Activated CD4-positive, alpha-beta T cell treated with anti-CD3 and anti-CD28 coated beads, Interleukin-2, Interleukin-6, amounts not matched to agents 100 ng/mL and 50 ng/mL, durations not matched to agents 16 hours and 8 hours (primary cell): ENCODE measurements at regions not wholly inside any gene's neighbourhood (a gene's known extent, or its start where the extent isn't known, plus 50 kb on each side); places are given as distances from the start of the nearest gene placed in this dataset.

Experiments used
- DNase-seq: peaks from one replicate; pipeline ENCODE4 v3.0.0-alpha.2; 2020

- DNase-seq = no peak
Measured at GRCh38 chr2:18373664-18374063, 186.8 kb downstream of the RDH14 start.

- no peak for DNase-seq
Measured at GRCh38 chr2:18373081-18373480, 187.4 kb downstream of the RDH14 start.

GRCh38 chr2:18372641-18373040 lies 187.8 kb downstream of the RDH14 start:
- DNase-seq = no peak

- DNase-seq = no peak
Measured at GRCh38 chr2:18369760-18370159, 190.7 kb downstream of the RDH14 start.

- DNase-seq = no peak
Measured at GRCh38 chr2:18368008-18368407, 192.4 kb downstream of the RDH14 start.

- no peak for DNase-seq
Measured at GRCh38 chr2:18365342-18365741, 195.1 kb downstream of the RDH14 start.

GRCh38 chr2:18363348-18363747 lies 197.1 kb downstream of the RDH14 start:
- DNase-seq = no peak

- DNase-seq = no peak
Measured at GRCh38 chr2:18362696-18363095, 197.8 kb downstream of the RDH14 start.

GRCh38 chr2:18357537-18357936 lies 202.9 kb downstream of the RDH14 start:
- no peak for DNase-seq

GRCh38 chr2:18356676-18357075 lies 203.8 kb downstream of the RDH14 start:
- no peak for DNase-seq

GRCh38 chr2:18349421-18349820 lies 211.0 kb downstream of the RDH14 start:
- DNase-seq = no peak

GRCh38 chr2:18346874-18347273 lies 213.6 kb downstream of the RDH14 start:
- no peak for DNase-seq

GRCh38 chr2:18346344-18346743 lies 214.1 kb downstream of the RDH14 start:
- DNase-seq = no peak

GRCh38 chr2:18345848-18346247 lies 214.6 kb downstream of the RDH14 start:
- no peak for DNase-seq

GRCh38 chr2:18342901-18343300 lies 217.6 kb downstream of the RDH14 start:
- DNase-seq = no peak

GRCh38 chr2:18339326-18339725 lies 221.1 kb downstream of the RDH14 start:
- no peak for DNase-seq

- no peak for DNase-seq
Measured at GRCh38 chr2:18336975-18337374, 223.5 kb downstream of the RDH14 start.

GRCh38 chr2:18332477-18332876 lies 228.0 kb downstream of the RDH14 start:
- DNase-seq = no peak

GRCh38 chr2:18325118-18325517 lies 235.3 kb downstream of the RDH14 start:
- no peak for DNase-seq

- DNase-seq = no peak
Measured at GRCh38 chr2:18319987-18320386, 240.5 kb downstream of the RDH14 start.

GRCh38 chr2:18317017-18317416 lies 243.4 kb downstream of the RDH14 start:
- DNase-seq = no peak

GRCh38 chr2:18312818-18313217 lies 247.6 kb downstream of the RDH14 start:
- no peak for DNase-seq

- DNase-seq = no peak
Measured at GRCh38 chr2:18311420-18312195, 248.8 kb downstream of the RDH14 start.

- DNase-seq = no peak
Measured at GRCh38 chr2:18309627-18310026, 250.8 kb downstream of the RDH14 start.

- no peak for DNase-seq
Measured at GRCh38 chr2:18309188-18309587, 251.3 kb downstream of the RDH14 start.
